ENCODE measurements at regions not wholly inside any gene's neighbourhood (a gene's known extent, or its start where the extent isn't known, plus 50 kb on each side); places are given as distances from the start of the nearest gene placed in this dataset.
"Not testable (repeated sequence)": the region's sequence is repeated elsewhere in the genome, so short reads cannot be mapped to it uniquely, and the experiment has no call there.

GRCh38 chr2:209008636-209009287, 415.1 kb upstream of the MAP2 start:
- Histone ChIP-seq H3K9ac (ENCODE audit: low read length) (no peak overlapping the region), H3K4me3 (ENCODE audit: low read length) (no peak overlapping the region), H3K9me3 (ENCODE audit: low read length) (no peaks in the 10 kb centered on the region), H3K4me2 (ENCODE audit: low read length) (no peak overlapping the region), H2AFZ (ENCODE audit: low read depth, low read length) (no peak overlapping the region), H3K36me3 (ENCODE audit: insufficient read depth, low read length) (no peaks in the 10 kb centered on the region), H3K9me2 (ENCODE audit: insufficient read depth, low read length) (no peaks in the 10 kb centered on the region), H3K27me3 (ENCODE audit: insufficient read depth, low read depth, low read length) (no peaks in the 10 kb centered on the region), H3K27ac (ENCODE audit: low read length) (no peak overlapping the region), H4K20me1 (ENCODE audit: insufficient read depth) (no peaks in the 10 kb centered on the region), H3K79me2 (replicated peaks; ENCODE audit: insufficient read depth, low read length) (no peaks in the 10 kb centered on the region), H3F3A (ENCODE audit: insufficient read depth, low read length, poor library complexity, severe bottlenecking) (no peaks in the 10 kb centered on the region)
- TF ChIP-seq CTCF (IDR thresholded peaks at IDR 0.05; ENCODE audit: poor library complexity, severe bottlenecking) (no peak), TAF1 (IDR thresholded peaks at IDR 0.05; ENCODE audit: low read depth) (no peak), EP300 (conservative IDR thresholded peaks at IDR 0.05; ENCODE audit: poor library complexity, severe bottlenecking) (no peak), POLR2AphosphoS5 (IDR thresholded peaks at IDR 0.05) (no peak), EZH2 (IDR thresholded peaks at IDR 0.05; ENCODE audit: borderline replicate concordance, insufficient read depth, low read length, poor library complexity, severe bottlenecking) (no peak), REST (IDR thresholded peaks at IDR 0.05; ENCODE audit: borderline replicate concordance) (no peak), RAD21 (conservative IDR thresholded peaks at IDR 0.05) (no peak)

- not testable (repeated sequence) for H3K9me2 ChIP-seq (ENCODE audit: insufficient read depth, low read length)
Observed at GRCh38 chr2:209018633-209019032, 405.2 kb upstream of the MAP2 start.

GRCh38 chr2:209029249-209029648, 394.6 kb upstream of the MAP2 start:
- Histone ChIP-seq H3K27ac (ENCODE audit: low read length) (no peak overlapping the region), H2AFZ (ENCODE audit: low read depth, low read length) (no peak overlapping the region), H3F3A (ENCODE audit: insufficient read depth, low read length, poor library complexity, severe bottlenecking) (no peaks in the 10 kb centered on the region), H3K9ac (ENCODE audit: low read length) (no peak overlapping the region), H3K27me3 (ENCODE audit: insufficient read depth, low read depth, low read length) (no peaks in the 10 kb centered on the region), H3K4me3 (ENCODE audit: low read length) (no peak overlapping the region), H3K9me3 (ENCODE audit: low read length) (peaks cover 4% of the 10 kb centered on the region), H4K20me1 (ENCODE audit: insufficient read depth) (no peaks in the 10 kb centered on the region), H3K4me2 (ENCODE audit: low read length) (no peak overlapping the region), H3K36me3 (ENCODE audit: insufficient read depth, low read length) (no peaks in the 10 kb centered on the region), H3K9me2 (ENCODE audit: insufficient read depth, low read length) (no peaks in the 10 kb centered on the region), H3K79me2 (replicated peaks; ENCODE audit: insufficient read depth, low read length) (no peaks in the 10 kb centered on the region)
- no peak for TF ChIP-seq MXI1 (conservative IDR thresholded peaks at IDR 0.05; ENCODE audit: poor library complexity, severe bottlenecking)
- no peak for TF ChIP-seq POLR2AphosphoS5 (IDR thresholded peaks at IDR 0.05)
- TF ChIP-seq RAD21 (conservative IDR thresholded peaks at IDR 0.05): no peak
- TF ChIP-seq CTCF (IDR thresholded peaks at IDR 0.05; ENCODE audit: poor library complexity, severe bottlenecking): no peak
- TF ChIP-seq REST (IDR thresholded peaks at IDR 0.05; ENCODE audit: borderline replicate concordance): no peak
- no peak for TF ChIP-seq EZH2 (IDR thresholded peaks at IDR 0.05; ENCODE audit: borderline replicate concordance, insufficient read depth, low read length, poor library complexity, severe bottlenecking)
- TF ChIP-seq TAF1 (IDR thresholded peaks at IDR 0.05; ENCODE audit: low read depth): no peak

More at GRCh38 chr2:209018633-209019032, 405.2 kb upstream of the MAP2 start:
- H3K9ac ChIP-seq (ENCODE audit: low read length); H3K79me2 ChIP-seq (replicated peaks; ENCODE audit: insufficient read depth, low read length); H3F3A ChIP-seq (ENCODE audit: insufficient read depth, low read length, poor library complexity, severe bottlenecking); H3K36me3 ChIP-seq (ENCODE audit: insufficient read depth, low read length); H2AFZ ChIP-seq (ENCODE audit: low read depth, low read length); H3K27me3 ChIP-seq (ENCODE audit: insufficient read depth, low read depth, low read length); H3K27ac ChIP-seq (ENCODE audit: low read length); H3K4me3 ChIP-seq (ENCODE audit: low read length); H3K9me3 ChIP-seq (ENCODE audit: low read length); H4K20me1 ChIP-seq (ENCODE audit: insufficient read depth); H3K4me2 ChIP-seq (ENCODE audit: low read length): not testable (repeated sequence)
